ENCODE measurements at regions not wholly inside any gene's neighbourhood (a gene's known extent, or its start where the extent isn't known, plus 50 kb on each side); places are given as distances from the start of the nearest gene placed in this dataset.

DNA sequence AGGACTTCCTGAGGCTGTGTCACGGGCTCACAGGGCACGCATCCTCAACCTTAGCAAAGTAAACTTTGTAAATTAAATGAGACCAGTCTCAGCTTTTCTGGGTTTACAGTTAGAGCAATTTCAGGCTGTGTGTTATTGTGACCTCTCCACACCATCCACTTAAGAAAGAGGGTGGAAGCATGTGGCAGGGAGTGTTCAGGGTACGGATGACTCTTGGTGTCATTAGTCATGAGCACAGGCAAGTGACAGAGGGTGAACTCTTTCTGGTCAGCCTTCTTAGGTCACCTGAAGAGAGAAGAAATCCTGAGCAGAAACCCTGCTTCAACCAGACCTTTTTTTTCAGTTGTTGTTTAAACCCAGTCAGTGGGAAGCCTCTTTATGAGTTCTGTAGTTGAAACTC is 207.9 kb downstream of the ICOS start:
- TF ChIP-seq, protein P1, sequence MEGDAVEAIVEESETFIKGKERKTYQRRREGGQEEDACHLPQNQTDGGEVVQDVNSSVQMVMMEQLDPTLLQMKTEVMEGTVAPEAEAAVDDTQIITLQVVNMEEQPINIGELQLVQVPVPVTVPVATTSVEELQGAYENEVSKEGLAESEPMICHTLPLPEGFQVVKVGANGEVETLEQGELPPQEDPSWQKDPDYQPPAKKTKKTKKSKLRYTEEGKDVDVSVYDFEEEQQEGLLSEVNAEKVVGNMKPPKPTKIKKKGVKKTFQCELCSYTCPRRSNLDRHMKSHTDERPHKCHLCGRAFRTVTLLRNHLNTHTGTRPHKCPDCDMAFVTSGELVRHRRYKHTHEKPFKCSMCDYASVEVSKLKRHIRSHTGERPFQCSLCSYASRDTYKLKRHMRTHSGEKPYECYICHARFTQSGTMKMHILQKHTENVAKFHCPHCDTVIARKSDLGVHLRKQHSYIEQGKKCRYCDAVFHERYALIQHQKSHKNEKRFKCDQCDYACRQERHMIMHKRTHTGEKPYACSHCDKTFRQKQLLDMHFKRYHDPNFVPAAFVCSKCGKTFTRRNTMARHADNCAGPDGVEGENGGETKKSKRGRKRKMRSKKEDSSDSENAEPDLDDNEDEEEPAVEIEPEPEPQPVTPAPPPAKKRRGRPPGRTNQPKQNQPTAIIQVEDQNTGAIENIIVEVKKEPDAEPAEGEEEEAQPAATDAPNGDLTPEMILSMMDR (conservative IDR thresholded peaks at IDR 0.05 in 1 of 2, IDR thresholded peaks at IDR 0.05 in 1 of 2; ENCODE audit: low read depth in 1 of 2, low read length in 2 of 2): no peak
- no peak for TF ChIP-seq EZH2 (IDR thresholded peaks at IDR 0.05; ENCODE audit: low read length, missing control alignments)
